ENCODE measurements at regions not wholly inside any gene's neighbourhood (a gene's known extent, or its start where the extent isn't known, plus 50 kb on each side); places are given as distances from the start of the nearest gene placed in this dataset.

- TF ChIP-seq MYC (IDR thresholded peaks at IDR 0.05; ENCODE audit: low read depth, low read length) (no peak), MAX (IDR thresholded peaks at IDR 0.05; ENCODE audit: low read depth, low read length) (no peak), CTCF (IDR thresholded peaks at IDR 0.05; ENCODE audit: low read depth, low read length) (no peak)
Observed at GRCh38 chr22:22112533-22113294, 130.1 kb upstream of the TOP3B start.
